HG03139 (cell line): ENCODE measurements at regions not wholly inside any gene's neighbourhood (a gene's known extent, or its start where the extent isn't known, plus 50 kb on each side); places are given as distances from the start of the nearest gene placed in this dataset.

Source experiments
- ATAC-seq: cut with Tn5 transposase; IDR thresholded peaks from one replicate; pipeline ENCODE4 v1.9.1; 2021; ENCODE audit not compliant: unreplicated experiment

DNA sequence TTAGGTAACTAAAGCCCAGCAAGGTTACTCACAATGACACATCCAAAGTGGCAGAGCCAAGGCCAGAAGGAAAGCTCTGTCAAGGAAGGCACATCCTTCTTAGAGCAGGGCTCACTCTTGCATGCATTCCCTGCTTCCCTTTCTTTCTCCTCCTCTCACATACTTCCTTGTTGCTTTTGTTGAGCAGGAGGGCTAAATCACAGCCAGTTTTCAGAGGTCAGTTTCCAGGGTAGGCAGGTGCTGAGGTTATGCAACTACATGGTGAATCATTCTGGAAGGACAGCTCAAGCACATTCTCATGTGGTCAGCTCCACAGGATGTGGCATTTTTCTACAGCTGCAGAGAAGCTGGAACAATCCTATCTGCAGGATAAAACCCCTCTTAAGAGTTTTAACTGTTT lies 275.6 kb downstream of the ZNF621 start:
- no peak for ATAC-seq

DNA sequence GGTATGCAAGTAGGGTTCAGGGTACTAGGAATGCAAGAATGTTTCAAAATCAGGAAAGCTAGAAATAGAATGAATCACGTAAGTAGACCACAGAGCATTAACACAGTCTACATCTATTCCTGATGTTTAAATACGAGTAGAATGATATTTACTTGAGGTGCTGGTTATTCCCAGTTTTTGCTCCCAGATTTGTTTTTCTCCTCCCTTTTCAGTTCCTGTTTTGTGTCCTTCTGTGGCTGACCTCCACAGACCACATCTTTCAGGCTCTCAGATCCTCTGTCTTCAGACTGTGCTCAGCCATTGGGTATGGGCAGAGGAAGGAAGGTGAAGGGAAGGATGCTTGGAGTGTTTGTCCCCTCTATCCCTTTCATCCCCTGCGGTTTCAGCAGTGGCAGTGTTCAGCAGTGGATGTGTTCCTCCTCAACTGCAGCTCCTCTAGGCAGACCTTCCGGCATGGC lies 276.6 kb downstream of the ZNF621 start:
- no peak for ATAC-seq

DNA sequence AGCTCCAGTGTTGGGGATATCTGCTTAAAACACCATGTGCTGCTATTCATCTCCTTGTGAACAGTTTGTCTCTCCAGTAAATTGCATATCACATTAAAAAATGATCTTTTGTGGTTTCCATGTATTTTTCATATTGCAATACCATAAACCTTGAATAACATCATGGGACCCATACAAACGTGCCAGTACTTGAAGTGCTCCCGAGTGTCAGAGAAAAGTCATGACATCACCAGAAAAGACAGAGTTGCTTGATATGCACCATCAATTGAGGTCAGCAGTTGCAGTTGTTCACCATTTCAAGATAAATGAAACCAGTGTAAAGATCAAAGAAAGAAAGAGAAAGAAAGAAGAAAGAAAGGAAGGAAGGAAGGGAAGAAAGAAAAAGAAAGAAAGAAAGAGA lies 278.6 kb downstream of the ZNF621 start:
- ATAC-seq, result no peak

DNA sequence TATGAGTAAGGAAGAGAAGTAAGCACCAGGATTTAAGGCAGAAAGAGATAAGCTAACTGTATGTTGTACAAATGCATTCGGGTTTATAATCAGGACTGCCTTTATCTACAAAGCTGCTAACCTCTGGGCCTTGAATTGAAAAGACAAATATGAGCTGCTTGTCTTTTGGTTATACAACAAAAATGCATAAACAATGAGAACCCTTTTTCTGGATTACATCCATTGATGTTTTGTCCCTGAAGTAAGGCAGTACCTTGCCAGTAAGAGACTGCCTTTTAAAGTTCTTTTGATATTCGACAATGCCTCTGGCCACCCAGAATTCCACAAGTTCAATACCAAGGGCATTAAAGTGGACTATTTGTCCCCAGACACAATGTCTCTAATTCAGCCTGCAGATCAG lies 280.7 kb downstream of the ZNF621 start:
- ATAC-seq, result no peak

DNA sequence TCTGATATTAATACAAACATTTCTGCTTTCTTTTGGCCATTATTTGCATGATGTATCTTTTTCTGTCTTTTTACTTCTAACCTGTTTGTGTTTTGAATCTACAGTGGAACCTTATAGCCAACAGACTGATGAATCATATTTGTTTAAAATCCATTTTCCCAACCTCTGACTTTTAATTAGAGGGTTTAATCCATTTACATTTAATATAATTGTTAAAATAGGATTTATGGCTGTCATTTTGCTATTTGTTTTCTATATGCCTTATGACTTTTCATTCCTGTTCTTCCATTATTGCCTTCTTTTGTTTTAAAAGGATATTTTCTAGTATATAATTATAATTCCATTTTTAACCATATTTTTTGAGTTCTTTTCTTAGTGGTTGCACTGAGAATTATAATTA lies 286.1 kb downstream of the ZNF621 start:
- no peak for ATAC-seq

DNA sequence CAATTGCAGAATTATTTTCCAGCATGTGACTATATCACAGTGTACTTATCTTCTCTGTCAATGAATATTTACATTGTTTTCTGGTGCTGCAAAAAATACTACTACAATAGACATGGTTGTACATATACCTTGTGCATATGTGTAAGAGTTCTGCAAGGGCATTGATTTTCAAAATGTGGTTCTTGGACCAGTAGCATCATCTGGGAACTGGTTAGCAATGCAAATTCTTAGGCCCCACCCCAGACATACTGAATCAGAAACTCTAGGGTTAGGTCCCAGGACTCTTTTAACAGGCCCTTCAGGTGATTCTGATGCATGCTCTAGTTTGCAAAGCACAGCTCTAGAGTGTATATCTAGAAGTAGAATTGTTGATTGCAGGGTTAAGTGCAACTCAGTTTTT lies 292.3 kb downstream of the ZNF621 start:
- ATAC-seq, result no peak

DNA sequence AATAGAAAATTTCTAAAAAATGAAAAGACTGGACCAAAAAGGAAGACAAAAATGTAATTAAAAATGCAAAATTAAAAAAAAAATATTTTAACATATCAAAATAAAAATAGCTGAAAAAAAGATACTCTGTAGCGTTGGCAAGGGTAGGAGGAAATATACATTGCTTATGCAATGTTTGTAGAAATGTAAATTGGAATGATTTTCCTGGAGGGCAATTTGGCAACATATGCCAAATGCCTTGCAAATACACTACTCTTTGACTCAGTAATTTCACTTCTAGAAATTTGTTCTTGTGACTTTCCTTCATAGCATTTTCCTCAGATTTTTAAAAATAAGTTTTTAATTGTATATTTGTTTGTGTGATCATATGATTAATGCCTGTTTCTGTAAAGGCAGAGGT lies 296.6 kb downstream of the ZNF621 start:
- no peak for ATAC-seq

DNA sequence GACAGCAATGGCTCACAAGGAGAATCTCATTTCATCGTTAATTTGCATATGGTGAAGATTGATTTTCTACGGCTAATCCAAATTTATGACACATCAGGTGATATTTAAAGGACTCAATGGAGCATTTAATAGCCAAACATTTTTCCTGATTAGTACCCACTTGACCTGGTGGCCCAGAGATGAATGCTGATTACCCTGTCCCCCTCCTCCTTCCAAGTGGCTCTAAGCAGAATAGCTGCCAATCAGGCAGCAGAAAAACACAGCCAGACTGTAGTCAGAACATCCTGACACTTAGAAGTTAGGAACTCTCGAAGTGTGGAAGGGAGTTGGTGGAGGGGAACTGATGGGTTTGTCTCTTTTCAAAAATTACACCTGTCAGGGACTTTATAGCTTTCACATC lies 302.5 kb downstream of the ZNF621 start:
- no peak for ATAC-seq

DNA sequence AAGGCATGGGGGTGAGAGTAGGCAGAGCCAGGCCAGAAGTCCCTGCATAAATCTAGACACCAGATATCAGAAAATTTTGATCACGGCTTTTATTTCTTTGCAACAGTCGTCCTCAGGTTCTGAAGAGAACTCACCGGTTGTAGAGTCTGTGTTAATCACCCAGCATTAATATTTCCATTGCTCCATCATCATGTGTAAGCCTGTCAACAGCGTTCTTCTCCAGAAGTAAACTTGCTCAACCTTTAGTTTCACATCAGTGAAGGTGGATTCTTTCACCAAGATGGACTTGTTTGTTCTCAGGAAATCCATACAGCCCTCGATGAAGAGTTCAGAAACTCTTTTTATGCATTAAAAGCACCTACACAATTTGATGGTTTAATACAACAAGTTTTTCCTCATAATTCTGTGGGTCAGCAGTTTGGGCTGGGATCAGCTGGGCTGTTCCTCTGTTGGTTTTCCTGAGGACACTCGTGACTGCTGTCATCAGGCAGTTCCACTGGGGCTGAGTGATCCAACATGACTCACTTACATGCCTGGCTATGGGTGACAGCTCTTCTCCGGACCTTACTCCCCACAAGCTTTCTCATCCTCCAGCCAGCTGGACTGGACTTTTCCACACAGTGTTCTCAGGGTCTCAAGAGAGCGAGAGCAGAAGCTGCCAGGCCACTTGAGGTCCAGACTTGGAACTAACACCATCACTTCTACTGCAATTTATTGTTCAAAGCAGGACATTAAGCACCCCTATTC lies 303.4 kb downstream of the ZNF621 start:
- ATAC-seq, result no peak

DNA sequence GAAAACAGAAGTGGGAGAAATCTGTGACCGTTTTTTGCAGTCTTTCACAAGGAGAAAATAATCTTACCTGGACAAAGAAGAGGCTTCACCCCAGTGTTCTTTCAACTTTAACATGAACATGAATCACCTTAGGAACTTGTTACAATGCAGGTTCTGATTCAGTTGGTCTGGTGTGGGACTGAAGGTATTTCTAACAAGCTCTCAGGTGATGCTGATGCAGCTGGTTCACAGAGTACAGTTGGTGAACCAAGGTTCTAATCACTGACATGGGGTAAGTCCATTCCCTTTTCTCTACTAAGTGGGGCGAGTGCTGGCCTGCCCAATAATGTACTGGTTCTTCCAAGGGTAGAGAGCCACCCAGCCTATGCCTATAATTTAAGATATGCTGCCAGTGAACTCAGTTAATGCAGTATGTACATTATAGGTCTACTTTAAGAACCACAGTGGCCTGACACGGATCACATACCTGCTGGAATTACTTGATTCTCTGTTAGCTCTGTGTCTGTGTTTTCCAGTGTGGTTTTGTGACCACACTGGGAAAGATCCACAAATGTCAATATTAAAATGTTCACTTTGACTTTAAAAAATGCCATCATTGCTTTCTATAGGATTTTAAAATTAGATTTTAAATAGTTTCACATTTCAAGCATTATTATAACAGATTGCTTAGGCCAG lies 304.1 kb downstream of the ZNF621 start:
- ATAC-seq, result no peak

DNA sequence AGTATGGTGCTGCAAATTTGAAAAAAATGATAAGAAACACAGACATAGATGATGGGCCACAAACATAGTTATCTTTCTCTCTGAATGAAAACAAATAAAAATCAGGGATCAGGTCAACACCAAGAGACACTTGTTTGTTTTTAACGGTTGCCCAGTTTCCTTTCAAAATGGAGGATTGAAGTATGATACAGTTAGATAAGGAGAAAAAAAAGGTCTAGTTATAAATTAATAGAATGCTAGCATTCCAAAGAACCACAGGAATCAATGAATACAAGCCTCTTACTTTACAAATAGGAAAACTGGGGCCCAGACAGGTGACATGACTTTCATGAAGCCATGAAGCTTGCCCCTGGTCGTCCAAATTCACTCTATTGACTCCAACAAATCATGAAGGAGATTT lies 305.1 kb downstream of the ZNF621 start:
- ATAC-seq, result no peak

DNA sequence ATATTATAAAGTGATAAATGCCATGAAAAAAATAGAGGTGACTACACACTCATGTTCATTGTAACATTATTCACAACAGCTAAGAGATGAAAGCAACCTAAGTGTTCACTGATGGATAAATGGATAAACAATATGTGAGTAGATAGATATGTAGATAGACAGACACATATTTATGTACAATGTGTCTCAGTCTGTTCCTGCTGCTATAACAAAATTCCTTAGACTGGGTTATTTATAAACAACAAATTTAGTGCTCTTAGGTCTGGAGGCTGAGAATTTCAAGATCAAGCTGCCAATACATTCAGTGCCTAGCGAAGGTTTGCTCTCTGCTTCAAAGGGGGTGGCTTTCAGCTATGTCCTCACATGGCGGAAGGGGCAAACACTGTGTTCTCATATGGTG lies 312.5 kb downstream of the ZNF621 start:
- ATAC-seq, result no peak

DNA sequence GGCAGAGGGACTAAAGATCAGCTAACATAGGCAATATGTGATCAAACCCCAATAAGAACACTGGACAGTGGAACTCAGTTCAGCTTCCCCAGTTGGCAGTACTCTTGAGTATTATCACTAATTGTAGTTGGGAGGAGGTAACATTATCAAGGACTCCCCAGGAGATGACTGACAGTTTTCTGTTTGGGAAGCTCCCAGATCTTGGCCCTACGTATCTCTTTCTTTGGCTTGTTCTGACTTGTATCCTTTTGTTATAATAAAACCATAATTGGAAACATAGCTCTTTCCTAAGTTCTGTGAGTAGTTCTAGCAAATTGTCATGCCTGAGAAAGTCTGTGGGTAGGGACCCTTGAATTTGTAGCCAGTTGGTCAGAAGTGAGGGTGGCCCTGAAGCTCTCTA lies 316.4 kb downstream of the ZNF621 start:
- ATAC-seq, result no peak

DNA sequence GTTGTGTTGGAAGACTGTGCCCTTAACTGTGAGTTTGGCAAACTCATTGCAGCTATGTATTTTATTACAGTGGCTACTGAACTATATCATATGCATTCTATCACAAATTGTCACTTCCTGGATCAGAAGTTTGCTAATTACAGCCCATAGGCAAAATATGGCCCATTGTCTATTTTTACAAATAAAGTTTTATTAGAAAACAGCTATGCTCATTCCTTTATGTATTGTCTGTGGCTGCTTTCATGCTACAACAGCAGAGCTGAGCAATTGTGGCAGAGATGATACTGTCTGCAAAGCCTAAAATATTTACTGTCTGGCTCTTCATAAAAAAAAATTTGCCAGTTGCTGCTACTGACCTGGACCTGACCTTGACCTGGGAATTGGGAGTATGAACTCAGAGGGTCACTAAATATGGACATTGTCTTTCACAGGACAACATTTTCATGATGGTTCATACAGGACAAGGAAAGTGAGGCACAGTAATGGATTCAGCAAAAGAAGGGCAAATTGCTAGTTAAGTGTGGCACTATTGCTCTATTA lies 316.9 kb downstream of the ZNF621 start:
- ATAC-seq, result no peak

DNA sequence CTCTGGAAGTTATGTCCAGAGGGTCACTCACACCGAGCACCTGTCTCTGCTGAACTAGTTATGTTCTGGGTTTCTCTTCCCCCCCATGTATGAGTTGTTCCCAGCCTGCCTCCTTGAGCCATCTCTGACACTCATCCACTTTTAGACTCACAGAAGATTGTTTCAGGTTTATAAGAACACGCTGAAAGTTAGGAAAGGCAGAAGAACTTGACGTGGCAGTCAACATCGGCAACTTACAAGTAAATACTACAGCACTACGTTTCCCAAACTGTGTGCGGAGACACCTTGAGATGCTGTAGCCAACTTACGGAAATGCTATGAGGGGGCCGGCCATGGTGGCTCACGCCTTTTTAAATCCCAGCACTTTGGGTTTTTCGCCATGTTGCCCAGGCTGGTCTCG lies 318.0 kb downstream of the ZNF621 start:
- ATAC-seq, result no peak

DNA sequence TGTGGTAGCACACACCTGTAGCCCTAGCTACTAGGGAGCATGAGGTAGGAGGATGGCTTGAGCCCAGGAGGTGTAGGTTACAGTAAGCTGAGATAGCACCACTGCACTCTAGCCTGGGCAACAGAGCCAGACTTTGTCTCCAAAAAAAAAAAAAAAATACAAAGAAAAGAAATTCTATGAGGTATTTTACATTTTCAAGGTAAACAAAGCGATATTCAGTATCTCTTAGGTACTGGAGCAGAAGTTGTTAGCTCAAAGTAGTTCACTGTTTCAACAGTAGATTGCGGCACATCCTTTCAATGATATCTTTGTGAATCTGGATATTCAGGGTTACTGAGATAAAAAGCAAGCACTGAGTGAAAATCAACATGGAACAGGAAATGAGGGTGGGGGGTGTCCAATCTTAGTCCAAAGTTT lies 318.5 kb downstream of the ZNF621 start:
- ATAC-seq, result no peak

DNA sequence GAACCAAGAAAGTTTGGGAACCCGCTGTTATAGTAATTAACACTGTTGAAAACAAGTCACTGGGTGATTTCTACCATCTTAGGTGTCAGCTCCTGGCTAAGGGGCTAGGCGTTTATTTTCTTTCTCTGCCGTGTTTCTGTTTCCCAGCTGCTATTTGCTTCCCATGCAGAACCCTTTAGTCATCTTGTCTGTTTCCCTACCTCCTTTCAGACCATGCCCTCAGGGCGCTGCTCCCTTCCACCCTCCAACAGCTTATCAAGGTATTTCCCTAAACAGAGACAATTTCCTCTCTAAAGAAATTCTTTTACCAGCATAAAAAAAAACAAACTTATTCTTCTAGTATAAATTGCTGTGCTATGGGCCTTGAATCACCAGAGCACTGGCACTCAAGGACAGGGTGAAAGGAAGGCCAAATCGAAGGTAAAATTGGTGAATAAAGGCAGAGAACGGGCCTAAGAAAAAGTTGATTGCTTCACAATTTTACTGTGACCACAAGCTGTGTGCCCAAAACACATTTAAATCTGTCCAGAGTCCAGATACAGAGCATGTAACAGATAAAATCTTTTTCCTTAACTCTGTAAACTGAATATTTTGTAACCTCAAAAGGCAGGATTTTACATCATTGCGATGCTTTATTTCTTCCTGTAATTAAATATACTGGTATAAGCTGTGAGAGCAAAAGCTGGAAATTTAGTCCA lies 319.2 kb downstream of the ZNF621 start:
- ATAC-seq, result no peak

DNA sequence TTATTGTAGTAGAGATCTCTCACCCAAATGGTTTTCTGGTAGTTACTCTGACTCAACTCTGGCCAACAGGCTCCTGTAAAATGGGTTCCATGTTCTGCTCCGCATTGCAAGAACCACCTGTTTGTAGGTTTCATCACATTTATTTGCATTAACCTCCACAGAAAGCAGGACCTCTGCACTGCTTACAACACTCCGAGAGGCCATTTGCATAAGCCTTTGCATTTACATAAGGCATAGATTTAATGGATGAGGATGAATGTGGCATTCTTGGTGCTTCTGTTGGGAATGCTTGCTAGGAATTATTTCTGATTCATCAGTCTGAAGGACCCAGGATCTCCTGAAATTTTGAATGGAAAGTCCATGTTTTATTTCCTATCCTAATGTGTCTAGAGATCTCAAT lies 320.1 kb downstream of the ZNF621 start:
- ATAC-seq, result no peak

DNA sequence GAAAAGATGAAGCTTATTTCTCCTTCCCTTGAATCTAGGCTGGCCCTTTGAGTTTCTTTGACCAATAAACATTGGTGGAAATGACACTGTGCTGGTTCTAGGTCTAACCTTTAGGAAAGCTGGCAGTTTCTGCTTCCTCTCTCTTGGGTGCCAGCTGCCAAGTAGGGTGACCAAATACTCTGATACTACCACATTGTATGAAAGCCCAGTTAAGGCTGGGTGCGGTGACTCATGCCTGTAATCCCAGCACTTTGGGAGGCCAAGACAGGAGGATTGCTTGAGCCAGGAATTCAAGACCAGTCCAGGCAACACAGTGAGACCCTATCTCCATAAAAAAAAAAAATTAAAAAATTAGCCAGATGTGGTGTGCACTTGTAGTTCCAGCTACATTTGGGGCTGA lies 320.7 kb downstream of the ZNF621 start:
- ATAC-seq, result no peak

DNA sequence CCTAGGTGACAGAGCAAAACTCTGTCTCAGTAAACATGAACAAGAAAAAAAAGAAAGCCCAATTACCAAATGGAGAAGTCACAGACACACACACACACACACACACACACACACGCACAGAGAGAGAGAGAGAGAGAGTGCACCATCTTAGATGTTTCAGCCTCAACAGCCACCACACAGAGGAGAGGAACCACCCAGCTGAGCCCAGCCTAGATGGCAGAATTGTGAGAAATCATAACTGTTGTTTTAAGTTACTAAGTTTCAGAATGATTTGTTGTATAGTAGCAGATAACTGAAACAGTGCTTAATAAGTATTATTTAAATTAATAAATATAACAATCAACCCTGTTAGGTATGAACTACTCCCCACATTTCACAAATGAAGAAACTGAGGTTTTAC lies 321.2 kb downstream of the ZNF621 start:
- no peak for ATAC-seq

DNA sequence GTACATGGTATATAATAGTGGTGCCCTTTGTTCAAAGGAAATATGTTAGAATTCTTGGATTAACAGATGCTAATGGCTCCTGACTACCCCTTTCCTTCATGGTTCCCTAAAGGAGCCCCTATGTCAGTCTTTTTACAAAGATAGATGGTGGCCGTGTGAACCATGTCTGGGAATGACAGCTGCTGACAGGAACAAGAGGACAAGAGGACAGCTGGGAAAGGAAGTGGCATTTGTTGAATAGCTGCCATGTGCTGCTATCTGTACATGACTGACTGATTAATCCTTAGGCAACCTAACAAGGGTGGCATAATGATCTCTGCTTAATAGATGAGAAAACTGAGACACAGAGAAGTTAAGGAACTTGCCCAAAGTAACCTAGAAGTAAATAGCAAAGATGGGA lies 321.7 kb downstream of the ZNF621 start:
- no peak for ATAC-seq

DNA sequence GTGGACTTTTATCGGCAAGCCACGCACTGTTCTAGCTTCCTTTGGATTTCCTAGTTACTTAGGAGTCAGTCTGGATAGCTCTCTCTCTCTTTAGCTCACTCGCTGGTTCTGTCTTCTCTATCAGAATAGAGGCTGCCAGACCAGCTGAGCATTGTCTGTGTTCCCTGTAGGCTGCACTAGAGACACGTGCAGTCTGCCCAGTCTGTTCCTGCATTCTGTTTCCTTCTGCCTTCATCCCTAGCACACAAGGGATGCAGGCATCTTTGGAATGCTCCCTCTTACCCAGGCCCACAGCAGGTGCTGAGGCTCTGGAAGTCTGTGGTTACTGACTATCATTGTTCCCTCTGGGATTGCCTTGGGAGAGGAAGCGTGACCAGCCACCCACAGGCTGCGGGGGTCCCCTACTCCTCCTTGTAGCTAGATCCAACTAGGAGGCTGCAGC lies 322.8 kb downstream of the ZNF621 start:
- ATAC-seq, result no peak
